CMK (cell line): ENCODE measurements at regions not wholly inside any gene's neighbourhood (a gene's known extent, or its start where the extent isn't known, plus 50 kb on each side); places are given as distances from the start of the nearest gene placed in this dataset.
"Not testable (repeated sequence)": the region's sequence is repeated elsewhere in the genome, so short reads cannot be mapped to it uniquely, and the experiment has no call there.

Source experiments
- DNase-seq: peaks from one replicate; pipeline ENCODE4 v3.0.0-alpha.2; 2010; ENCODE audit warnings: low read depth

DNA sequence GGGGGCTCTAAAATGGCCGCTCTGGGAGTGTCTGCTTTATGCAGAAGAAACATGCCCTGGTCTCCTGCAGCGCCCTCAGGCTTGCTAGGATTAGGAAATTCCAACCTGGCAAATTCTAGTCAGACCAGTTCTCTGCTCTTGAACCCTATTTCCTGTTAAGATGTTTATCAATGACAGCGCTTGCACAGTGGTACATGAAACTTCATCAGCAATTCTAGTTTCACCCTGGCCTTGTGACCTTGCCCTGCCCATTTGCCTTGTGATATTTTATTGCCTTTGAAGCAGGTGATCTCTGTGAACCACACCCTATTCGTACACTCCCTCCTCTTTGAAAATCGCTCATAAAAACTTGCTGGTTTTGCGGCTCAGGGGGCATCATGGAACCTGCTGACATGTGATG, 1184.0 kb downstream of the JRKL start:
- not testable (repeated sequence) for DNase-seq

DNA sequence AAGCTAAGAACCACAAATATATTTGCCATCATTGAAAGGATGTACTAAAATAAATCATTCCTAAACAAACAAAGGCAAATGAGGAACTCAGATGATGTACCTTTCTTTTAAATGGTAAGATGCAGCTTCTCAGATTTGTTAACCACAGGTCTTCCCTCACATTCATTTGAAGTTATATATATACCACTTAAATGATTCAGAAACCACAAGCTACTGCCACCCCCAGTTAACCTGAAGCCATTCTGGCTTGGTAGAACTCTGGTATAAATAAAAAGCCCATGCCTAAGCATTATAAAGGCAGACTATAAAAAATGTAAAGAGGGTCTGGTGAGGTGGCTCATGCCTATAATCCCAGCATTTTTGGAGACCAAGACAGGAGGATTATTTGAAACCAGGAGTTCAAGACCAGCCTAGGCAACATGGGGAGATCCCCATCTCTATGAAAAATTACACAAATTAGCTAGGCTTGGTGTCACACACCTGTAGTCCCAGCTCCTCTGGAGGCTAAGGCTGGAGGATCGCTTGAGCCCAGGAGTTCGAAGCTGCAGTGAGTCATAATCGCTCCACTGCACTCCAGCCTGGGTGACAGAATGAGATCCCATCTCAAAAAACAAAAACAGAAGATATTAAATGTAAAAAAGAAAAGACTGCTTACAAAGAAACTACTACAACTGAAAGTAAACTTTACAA, 1185.3 kb downstream of the JRKL start:
- DNase-seq: no peak

GRCh38 chr11:97607291-97608000, 1217.6 kb downstream of the JRKL start:
- no peak for DNase-seq

DNA sequence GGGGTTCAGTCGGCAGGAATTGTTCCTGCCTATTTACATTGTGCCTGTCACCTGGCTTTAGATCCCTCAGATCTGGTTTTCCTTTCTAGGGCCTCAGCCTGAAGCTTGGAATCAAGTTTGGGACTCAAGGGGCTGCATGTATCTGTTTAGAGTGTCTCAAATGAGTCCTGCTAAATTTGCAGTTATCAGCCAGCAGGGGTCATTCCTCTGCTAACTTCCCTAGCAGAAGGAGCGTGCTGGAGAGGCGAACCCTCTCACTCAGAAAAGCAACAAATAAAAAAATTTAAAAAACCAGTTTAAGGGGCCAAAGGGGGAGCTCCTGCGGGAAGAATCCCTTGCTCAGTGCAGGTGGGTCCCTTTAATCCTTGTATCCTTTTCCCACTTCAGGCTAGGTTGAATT, 1220.2 kb downstream of the JRKL start:
- no peak for DNase-seq

DNA sequence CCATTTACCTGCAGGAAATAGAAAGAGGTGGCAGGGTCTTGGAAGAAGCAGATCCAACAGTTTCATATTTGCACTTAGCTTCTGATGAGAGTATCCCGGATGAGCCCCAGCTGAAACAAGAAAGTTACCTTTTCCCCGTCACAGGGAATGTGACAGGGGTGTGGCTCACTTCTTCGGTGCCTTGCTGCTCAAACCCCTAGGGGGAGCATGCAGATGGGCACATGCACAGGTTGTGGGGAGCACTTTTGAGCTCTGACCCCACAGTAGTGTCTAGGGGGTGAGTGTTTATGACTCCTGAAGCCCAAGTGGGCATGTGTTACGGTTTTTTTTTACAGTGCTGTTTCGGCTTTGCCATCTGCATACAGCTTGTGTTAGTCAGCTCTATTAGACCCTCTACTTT, 1221.0 kb downstream of the JRKL start:
- DNase-seq: no peak

- DNase-seq: no peak
These were observed 1221.5 kb downstream of the JRKL start for GRCh38 chr11:97611345-97611744.

DNA sequence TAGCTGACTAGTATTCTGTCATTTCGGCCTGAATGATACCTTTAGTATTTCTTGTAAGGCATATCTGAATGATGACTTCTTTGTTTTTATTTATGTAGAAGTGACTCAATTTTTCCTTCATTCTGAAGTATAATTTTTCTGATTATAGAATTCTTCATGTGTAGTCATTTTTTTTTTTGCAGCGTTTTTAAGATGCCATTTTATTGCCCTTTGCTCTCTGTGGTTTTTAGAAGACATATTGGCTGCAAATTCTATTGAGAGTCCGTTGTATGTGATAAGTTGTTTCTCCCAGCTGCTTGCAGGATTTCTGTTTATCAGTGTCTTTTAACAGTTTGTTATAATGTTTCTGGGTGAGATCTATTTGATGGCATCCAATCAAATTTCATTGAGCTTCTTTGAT, 1224.8 kb downstream of the JRKL start:
- DNase-seq: no peak

DNA sequence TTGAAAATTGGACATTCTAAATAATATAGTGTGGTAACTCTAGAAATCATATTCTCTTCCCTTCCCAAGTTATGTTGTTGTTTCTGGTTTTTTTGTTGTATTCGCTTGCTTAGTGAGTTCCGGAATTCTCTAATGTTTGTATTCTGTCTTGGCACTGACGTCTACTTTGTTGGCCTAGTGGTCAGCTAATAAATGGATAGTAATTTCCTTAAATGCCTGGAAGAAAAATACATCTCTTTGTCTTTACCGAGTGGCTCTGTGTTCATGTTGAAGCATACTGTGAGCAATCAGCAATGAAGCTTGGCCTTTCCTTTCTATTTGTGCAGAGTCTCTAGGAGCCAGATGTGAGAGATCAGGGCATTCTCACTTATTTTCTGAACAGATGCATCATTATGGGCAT, 1225.7 kb downstream of the JRKL start:
- no peak for DNase-seq

- DNase-seq: no peak
These were observed 1227.2 kb downstream of the JRKL start for GRCh38 chr11:97617031-97617430.

- no peak for DNase-seq
These were observed 1230.2 kb downstream of the JRKL start for GRCh38 chr11:97620007-97620406.

DNA sequence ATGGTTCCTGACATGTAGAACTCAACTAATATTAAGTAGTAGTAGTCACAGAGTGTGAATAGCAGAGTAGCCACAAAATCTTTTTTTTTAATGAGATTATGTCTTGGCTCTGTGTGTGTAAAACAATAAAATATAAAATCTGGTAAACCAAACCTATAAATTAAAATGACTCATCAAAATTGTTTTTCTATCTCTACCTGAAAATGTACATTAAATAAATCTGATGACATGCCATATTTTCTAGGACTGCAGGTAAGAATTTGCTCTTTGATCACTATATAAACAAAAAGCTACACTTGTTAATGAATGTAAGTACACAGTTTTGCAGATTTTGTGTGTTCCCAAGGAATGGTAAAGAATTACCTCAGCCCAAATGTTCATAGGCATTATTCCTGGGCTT, 1231.5 kb downstream of the JRKL start:
- DNase-seq: no peak

GRCh38 chr11:97622795-97623194, 1233.0 kb downstream of the JRKL start:
- DNase-seq: no peak

- not testable (repeated sequence) for DNase-seq
These were observed 1246.9 kb downstream of the JRKL start for GRCh38 chr11:97636741-97637140.

GRCh38 chr11:97637701-97638100, 1247.9 kb downstream of the JRKL start:
- DNase-seq: no peak

DNA sequence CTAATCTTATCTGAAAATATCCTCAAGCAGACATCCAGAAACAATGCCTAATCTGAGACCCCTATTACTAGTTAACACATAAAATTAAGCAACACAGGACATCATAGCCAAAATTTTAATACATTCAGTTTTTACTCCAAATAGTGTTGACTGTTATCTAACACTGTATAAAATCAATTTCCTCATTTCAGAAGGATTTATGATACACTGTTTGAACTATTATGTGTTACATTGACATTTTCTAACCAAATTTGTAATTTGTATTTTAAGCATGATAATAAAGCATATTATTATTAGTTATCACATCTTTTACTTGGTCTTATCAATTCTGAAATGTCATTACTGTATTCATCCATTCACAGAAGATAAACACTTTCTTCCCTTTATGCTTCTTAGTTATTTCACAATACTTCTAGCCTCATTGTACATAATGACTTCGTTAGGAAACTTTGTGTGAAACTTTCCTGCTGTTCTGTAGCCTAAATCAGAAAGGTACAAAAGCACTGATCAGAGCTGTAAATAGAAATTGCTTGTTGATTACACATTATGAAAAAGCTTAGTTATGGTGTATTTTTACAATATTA, 1248.9 kb downstream of the JRKL start:
- DNase-seq: no peak

- DNase-seq: no peak
These were observed 1252.2 kb downstream of the JRKL start for GRCh38 chr11:97641988-97642387.

GRCh38 chr11:97645736-97646135, 1255.9 kb downstream of the JRKL start:
- DNase-seq: no peak

DNA sequence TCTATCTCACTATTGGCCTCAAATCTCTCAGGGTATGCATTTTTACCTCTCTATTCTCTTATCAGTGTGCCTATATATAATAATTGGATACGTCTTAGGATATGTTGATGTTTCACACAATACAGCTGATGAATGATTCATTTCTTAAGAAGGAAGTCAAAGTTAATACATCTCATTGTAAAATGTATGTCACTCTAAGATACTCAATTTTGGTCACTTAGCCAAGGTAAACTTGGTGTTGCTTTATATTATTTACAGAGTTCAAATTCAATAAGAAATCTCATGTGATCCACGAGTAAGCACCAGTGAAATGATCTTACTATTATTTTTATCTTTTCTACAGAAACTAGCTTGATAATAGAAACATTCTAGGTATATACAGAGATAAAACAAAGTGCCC, 1266.5 kb downstream of the JRKL start:
- DNase-seq: no peak

DNA sequence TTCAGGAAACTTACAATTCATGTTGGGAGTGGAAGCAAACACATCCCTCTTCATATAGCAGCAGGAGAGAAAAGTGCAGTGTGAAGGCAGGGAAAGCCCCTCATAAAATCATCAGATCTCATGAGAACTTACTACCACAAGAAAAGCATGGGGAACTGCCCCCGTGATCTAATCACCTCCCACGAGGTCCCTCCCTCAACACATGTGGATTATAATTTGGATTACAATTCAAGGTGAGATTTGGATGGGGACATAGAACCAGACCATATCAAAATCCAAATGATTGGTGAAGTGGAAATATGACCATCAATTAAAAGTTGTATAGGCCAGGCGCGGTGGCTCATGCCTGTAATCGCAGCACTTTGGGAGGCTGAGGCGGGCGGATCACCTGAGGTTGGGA, 1268.0 kb downstream of the JRKL start:
- no peak for DNase-seq

DNA sequence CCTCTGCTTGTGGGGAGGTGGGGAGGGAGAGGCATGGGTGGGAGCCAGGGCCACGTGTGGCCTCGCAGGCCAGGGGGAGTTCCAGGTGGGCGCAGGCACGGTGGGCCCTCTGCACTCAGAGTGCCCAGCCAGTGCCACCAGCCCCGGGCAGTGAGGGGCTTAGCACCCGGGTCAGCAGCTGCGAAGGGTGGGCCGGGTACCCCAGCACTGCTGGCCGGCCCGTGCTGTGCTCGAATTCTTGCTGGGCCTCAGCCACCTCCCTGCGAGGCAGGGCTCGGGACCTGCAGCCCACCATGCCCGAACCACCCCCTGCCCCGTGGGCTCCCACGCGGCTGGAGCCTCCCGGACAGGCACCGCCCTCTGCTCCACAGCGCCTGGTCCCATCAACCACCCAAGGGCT, 1277.2 kb downstream of the JRKL start:
- no peak for DNase-seq

GRCh38 chr11:97683733-97684132, 1293.9 kb downstream of the JRKL start:
- DNase-seq: peak; percentile 61

DNA sequence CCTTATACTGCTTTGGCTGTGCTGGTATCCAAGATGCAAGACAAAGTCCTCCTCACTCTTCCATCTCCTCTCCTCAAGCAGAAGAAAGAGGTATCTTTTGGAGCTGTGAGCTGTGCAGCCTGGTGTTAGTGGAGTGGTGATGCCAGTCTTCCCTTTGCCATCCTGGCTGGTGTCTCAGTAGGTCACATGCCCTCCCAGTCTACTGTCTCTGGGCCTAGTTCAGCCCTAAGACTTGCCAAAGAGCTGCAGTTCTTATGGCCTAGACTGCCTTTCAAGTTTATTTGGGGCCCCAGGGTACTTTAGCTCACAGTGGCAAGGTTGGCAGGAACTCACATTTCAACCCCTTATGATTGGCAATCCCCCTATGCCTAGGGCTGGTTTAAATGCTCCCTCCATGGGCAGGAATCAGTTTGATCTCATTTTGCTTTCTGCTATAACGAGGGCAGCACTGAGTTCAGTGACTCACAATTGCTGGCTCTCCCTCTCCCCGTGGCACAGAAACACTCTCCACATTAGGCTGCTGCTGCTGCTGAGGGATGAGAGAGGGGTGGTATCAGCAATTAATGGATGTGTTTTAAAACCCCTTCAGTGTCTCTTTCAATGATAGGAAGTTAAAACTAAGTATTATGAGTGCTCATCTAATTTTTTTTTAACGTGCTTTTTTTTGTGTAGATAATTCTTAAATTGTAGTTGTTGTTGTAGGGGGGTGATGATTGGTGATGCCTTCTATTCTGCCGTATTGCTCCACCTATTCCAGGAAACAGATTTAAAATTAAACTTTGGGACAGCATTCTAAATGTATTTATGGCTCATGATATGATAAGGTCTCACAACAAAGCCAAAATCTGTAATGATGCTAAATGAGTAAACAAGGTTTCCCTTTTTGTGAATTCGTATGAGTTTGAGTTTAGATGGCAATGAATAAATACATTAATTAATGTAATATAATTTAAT, 1295.0 kb downstream of the JRKL start:
- no peak for DNase-seq
